ENCODE measurements at regions not wholly inside any gene's neighbourhood (a gene's known extent, or its start where the extent isn't known, plus 50 kb on each side); places are given as distances from the start of the nearest gene placed in this dataset.

DNA sequence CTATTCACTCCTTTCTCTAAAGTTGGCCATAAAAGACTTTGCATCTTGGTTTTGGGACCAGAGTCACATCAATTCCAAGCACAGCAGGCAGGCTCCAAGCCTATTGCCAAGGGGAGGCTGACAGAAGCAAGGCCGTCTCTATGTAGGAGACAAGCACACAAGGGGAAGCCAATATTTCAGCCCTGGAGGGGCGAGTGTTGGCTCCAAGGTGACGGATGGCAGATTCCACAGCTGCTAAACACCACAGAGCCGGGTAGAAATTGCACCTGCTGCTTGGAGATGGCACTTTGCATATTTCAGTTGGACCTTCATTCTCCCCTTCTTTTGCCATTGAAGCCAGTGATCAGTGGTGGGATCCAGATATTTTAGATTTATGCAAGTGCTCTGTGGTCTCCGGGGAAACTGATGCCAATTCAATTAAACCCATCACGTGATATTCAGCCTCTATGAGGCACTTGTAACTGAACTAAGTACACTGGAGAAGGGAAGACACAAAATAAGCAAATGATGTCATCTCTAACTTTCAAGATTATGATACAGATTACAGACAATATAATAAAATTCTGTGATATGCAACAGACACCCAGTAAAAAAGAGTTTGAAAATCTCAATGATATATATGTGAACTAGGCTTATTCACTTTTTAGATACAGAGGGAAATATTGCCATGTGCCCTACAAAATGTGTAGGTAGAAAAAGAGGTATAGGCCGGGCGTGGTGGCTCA is 102.8 kb upstream of the GREM2 start:
- no peak for ATAC-seq (ENCODE audit: poor library complexity)
- H3K4me1 Mint-ChIP-seq (ENCODE audit: low read depth) = no peaks in the 10 kb centered on the region
- Histone ChIP-seq H3K4me1 (ENCODE audit: insufficient read depth, low read length) (no peaks in the 10 kb centered on the region), H3K27ac (ENCODE audit: low read depth in 1 of 2, low read length in 2 of 2) (no peak overlapping the region), H3K27me3 (ENCODE audit: control insufficient read depth in 1 of 2, insufficient read depth in 2 of 2, low read length in 2 of 2) (no peaks in the 10 kb centered on the region), H3K9me3 (ENCODE audit: control insufficient read depth in 1 of 2, insufficient read depth in 1 of 2, low read length in 2 of 2) (peaks cover 0 to 9% of the 10 kb centered on the region in 2 experiments), H3K36me3 (ENCODE audit: insufficient read depth, low read length) (no peaks in the 10 kb centered on the region), H3K4me3 (ENCODE audit: low read length) (no peak overlapping the region)
- POLR2A ChIA-PET = no interaction called here
- no peaks in the 10 kb centered on the region for H3K36me3 Mint-ChIP-seq (ENCODE audit: low read depth)
- no peak for TF ChIP-seq CTCF (IDR thresholded peaks at IDR 0.05)
- no peaks in the 10 kb centered on the region for H3K9me3 Mint-ChIP-seq
- intact Hi-C loops (cut with DNase I, micrococcal nuclease) = no loop called here
- H3K4me3 Mint-ChIP-seq = no peak overlapping the region
- no peaks in the 10 kb centered on the region for H3K27me3 Mint-ChIP-seq
- CTCF ChIA-PET = no interaction called here
- no peak for DNase-seq
- no peak overlapping the region for H3K27ac Mint-ChIP-seq

GRCh38 chr1:240712014-240712731 is 100.2 kb upstream of the GREM2 start:
- CTCF ChIA-PET = no interaction called here
- no peak overlapping the region for H3K27ac Mint-ChIP-seq
- ATAC-seq (ENCODE audit: poor library complexity) (no peak), DNase-seq (no peak)
- POLR2A ChIA-PET = no interaction called here
- H3K4me1 Mint-ChIP-seq (ENCODE audit: low read depth) = no peaks in the 10 kb centered on the region
- Histone ChIP-seq H3K36me3 (ENCODE audit: insufficient read depth, low read length) (no peaks in the 10 kb centered on the region), H3K9me3 (ENCODE audit: control insufficient read depth in 1 of 2, insufficient read depth in 1 of 2, low read length in 2 of 2) (peaks cover 0 to 9% of the 10 kb centered on the region in 2 experiments), H3K4me3 (ENCODE audit: low read length) (no peak overlapping the region), H3K27ac (ENCODE audit: low read depth in 1 of 2, low read length in 2 of 2) (no peak overlapping the region), H3K4me1 (ENCODE audit: insufficient read depth, low read length) (no peaks in the 10 kb centered on the region), H3K27me3 (ENCODE audit: control insufficient read depth in 1 of 2, insufficient read depth in 2 of 2, low read length in 2 of 2) (no peaks in the 10 kb centered on the region)
- H3K27me3 Mint-ChIP-seq = no peaks in the 10 kb centered on the region
- intact Hi-C loops (cut with DNase I, micrococcal nuclease) = no loop called here
- H3K4me3 Mint-ChIP-seq = no peak overlapping the region
- TF ChIP-seq CTCF (IDR thresholded peaks at IDR 0.05) = no peak
- no peaks in the 10 kb centered on the region for H3K36me3 Mint-ChIP-seq (ENCODE audit: low read depth)
- H3K9me3 Mint-ChIP-seq = no peaks in the 10 kb centered on the region

- H3K27ac ChIP-seq (ENCODE audit: low read depth in 1 of 2, low read length in 2 of 2) = no peak overlapping the region
- H3K36me3 Mint-ChIP-seq (ENCODE audit: low read depth) = no peaks in the 10 kb centered on the region
- ATAC-seq (ENCODE audit: poor library complexity) = no peak
- H3K9me3 Mint-ChIP-seq = no peaks in the 10 kb centered on the region
- no peaks in the 10 kb centered on the region for H3K27me3 ChIP-seq (ENCODE audit: control insufficient read depth in 1 of 2, insufficient read depth in 2 of 2, low read length in 2 of 2)
- no peaks in the 10 kb centered on the region for H3K36me3 ChIP-seq (ENCODE audit: insufficient read depth, low read length)
- H3K4me1 Mint-ChIP-seq (ENCODE audit: low read depth) = no peaks in the 10 kb centered on the region
- no peaks in the 10 kb centered on the region for H3K4me1 ChIP-seq (ENCODE audit: insufficient read depth, low read length)
- CTCF ChIA-PET = no interaction called here
- no peak for DNase-seq
- H3K27me3 Mint-ChIP-seq = no peaks in the 10 kb centered on the region
- intact Hi-C loops (cut with DNase I, micrococcal nuclease) = no loop called here
- POLR2A ChIA-PET = no interaction called here
- TF ChIP-seq CTCF (IDR thresholded peaks at IDR 0.05) = no peak
- no peak overlapping the region for H3K4me3 ChIP-seq (ENCODE audit: low read length)
- H3K9me3 ChIP-seq (ENCODE audit: control insufficient read depth in 1 of 2, insufficient read depth in 1 of 2, low read length in 2 of 2) = peaks cover 0 to 9% of the 10 kb centered on the region in 2 experiments
- no peak overlapping the region for H3K4me3 Mint-ChIP-seq
- no peak overlapping the region for H3K27ac Mint-ChIP-seq
Measured at GRCh38 chr1:240711020-240711419, 99.1 kb upstream of the GREM2 start.
